HG03354 (cell line): ENCODE measurements at regions not wholly inside any gene's neighbourhood (a gene's known extent, or its start where the extent isn't known, plus 50 kb on each side); places are given as distances from the start of the nearest gene placed in this dataset.
"Not testable (repeated sequence)": the region's sequence is repeated elsewhere in the genome, so short reads cannot be mapped to it uniquely, and the experiment has no call there.

Experiments
- ATAC-seq: cut with Tn5 transposase; IDR thresholded peaks from one replicate; pipeline ENCODE4 v1.9.1; 2021; ENCODE audit warnings: mild to moderate bottlenecking; ENCODE audit not compliant: unreplicated experiment, poor library complexity, severe bottlenecking

- ATAC-seq = peak; percentile 77
Observed at GRCh38 chr4:26061248-26061986, 147.4 kb downstream of the SMIM20 start.

- ATAC-seq = no peak
Observed at GRCh38 chr4:26062215-26062614, 148.2 kb downstream of the SMIM20 start.

GRCh38 chr4:26064009-26064408, 150.0 kb downstream of the SMIM20 start:
- not testable (repeated sequence) for ATAC-seq

- no peak for ATAC-seq
Observed at GRCh38 chr4:26065833-26066232, 151.8 kb downstream of the SMIM20 start.

GRCh38 chr4:26067035-26067434, 153.0 kb downstream of the SMIM20 start:
- ATAC-seq = no peak

- no peak for ATAC-seq
Observed at GRCh38 chr4:26069218-26069617, 155.2 kb downstream of the SMIM20 start.

- no peak for ATAC-seq
Observed at GRCh38 chr4:26071688-26072087, 157.7 kb downstream of the SMIM20 start.

GRCh38 chr4:26073886-26074560, 160.0 kb downstream of the SMIM20 start:
- no peak for ATAC-seq

GRCh38 chr4:26074712-26075430, 160.9 kb downstream of the SMIM20 start:
- ATAC-seq = peak; percentile 88

- ATAC-seq = peak; percentile 10
Observed at GRCh38 chr4:26075583-26075982, 161.6 kb downstream of the SMIM20 start.

GRCh38 chr4:26076000-26076587, 162.1 kb downstream of the SMIM20 start:
- ATAC-seq = peak; percentile 70

GRCh38 chr4:26076896-26077295, 162.9 kb downstream of the SMIM20 start:
- ATAC-seq = no peak

GRCh38 chr4:26077756-26078155, 163.7 kb downstream of the SMIM20 start:
- ATAC-seq = no peak

- ATAC-seq = no peak
Observed at GRCh38 chr4:26080870-26081628, 167.0 kb downstream of the SMIM20 start.

GRCh38 chr4:26081795-26082498, 167.9 kb downstream of the SMIM20 start:
- peak; percentile 45 for ATAC-seq

GRCh38 chr4:26082565-26082964, 168.5 kb downstream of the SMIM20 start:
- ATAC-seq = no peak

- peak; percentile 56 for ATAC-seq
Observed at GRCh38 chr4:26083987-26084386, 170.0 kb downstream of the SMIM20 start.

- ATAC-seq = no peak
Observed at GRCh38 chr4:26084414-26084813, 170.4 kb downstream of the SMIM20 start.

GRCh38 chr4:26085551-26085950, 171.5 kb downstream of the SMIM20 start:
- no peak for ATAC-seq
